HL-60 (cell line): ENCODE measurements at regions not wholly inside any gene's neighbourhood (a gene's known extent, or its start where the extent isn't known, plus 50 kb on each side); places are given as distances from the start of the nearest gene placed in this dataset.

Source experiments
- DNase-seq, 2 experiments: peaks; one replicate each; pipeline ENCODE4 v3.0.0-alpha.2; 2010 to 2020; ENCODE audit warnings: low read depth in 1 of 2, low spot score in 1 of 2
- H3K27ac ChIP-seq: fragments of 250-450 bp; sonication (Bioruptor Pico); replicated peaks from 2 replicates; pipeline ENCODE4 v1.5.1; 2020; ENCODE audit warnings: mild to moderate bottlenecking, moderate library complexity
- H3K27me3 ChIP-seq: fragments of 250-450 bp; sonication (Bioruptor Pico); 2 replicates; pipeline ENCODE4 v1.5.1; 2021; ENCODE audit warnings: mild to moderate bottlenecking, moderate library complexity; ENCODE audit not compliant: insufficient read depth, poor library complexity, severe bottlenecking
- H3K4me3 ChIP-seq: replicated peaks from 2 replicates; pipeline ENCODE4 v1.5.1; 2011; ENCODE audit warnings: mild to moderate bottlenecking, control low read depth, low read length; ENCODE audit not compliant: insufficient read depth
- CTCF ChIP-seq: IDR thresholded peaks from one replicate; pipeline ENCODE4 v1.5.1; 2011; ENCODE audit warnings: low read length, control low read depth, inconsistent platforms; ENCODE audit not compliant: insufficient read depth
- GABPA ChIP-seq: IDR thresholded peaks from 2 replicates; pipeline ENCODE4 v1.6.1; 2012; ENCODE audit warnings: low read depth
- POLR2AphosphoS5 ChIP-seq: IDR thresholded peaks from 2 replicates; pipeline ENCODE4 v1.6.1; 2012; ENCODE audit warnings: low read depth
- SPI1 ChIP-seq: IDR thresholded peaks from 2 replicates; pipeline ENCODE4 v1.6.1; 2012; ENCODE audit warnings: low read depth, mild to moderate bottlenecking, borderline replicate concordance
- TF ChIP-seq, protein P1 (sequence below): IDR thresholded peaks from 2 replicates; pipeline ENCODE4 v1.6.1; 2012; ENCODE audit warnings: low read depth; ENCODE audit not compliant: insufficient replicate concordance

DNA sequence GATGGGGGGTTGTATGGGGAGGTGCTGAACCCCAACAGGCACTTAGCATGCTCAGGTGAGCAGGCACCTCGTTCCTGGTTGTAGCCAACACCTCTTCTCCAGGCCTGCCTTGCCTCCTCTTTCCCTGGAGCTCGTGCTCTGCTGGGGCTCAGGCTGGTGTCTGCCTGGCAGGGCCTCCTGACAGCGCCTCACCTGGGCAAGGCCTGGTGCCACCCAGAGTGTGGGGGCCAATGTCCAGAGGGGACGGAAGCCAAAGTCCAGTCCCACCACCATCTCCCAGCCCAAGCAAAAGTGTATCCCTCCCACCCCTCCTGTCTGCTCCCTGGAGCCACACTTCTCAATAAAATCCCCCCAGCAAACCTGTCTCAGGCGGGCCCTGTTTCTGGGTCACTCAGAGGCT, 304.2 kb upstream of the TNRC6C start:
- no peak overlapping the region for H3K27ac ChIP-seq
- no peak for DNase-seq

GRCh38 chr17:77654850-77655249, 303.7 kb upstream of the TNRC6C start:
- no peak for DNase-seq
- Histone ChIP-seq H3K27me3 (no peaks in the 10 kb centered on the region), H3K4me3 (no peak overlapping the region), H3K27ac (no peak overlapping the region)
- TF ChIP-seq SPI1: no peak
- TF ChIP-seq, protein P1, sequence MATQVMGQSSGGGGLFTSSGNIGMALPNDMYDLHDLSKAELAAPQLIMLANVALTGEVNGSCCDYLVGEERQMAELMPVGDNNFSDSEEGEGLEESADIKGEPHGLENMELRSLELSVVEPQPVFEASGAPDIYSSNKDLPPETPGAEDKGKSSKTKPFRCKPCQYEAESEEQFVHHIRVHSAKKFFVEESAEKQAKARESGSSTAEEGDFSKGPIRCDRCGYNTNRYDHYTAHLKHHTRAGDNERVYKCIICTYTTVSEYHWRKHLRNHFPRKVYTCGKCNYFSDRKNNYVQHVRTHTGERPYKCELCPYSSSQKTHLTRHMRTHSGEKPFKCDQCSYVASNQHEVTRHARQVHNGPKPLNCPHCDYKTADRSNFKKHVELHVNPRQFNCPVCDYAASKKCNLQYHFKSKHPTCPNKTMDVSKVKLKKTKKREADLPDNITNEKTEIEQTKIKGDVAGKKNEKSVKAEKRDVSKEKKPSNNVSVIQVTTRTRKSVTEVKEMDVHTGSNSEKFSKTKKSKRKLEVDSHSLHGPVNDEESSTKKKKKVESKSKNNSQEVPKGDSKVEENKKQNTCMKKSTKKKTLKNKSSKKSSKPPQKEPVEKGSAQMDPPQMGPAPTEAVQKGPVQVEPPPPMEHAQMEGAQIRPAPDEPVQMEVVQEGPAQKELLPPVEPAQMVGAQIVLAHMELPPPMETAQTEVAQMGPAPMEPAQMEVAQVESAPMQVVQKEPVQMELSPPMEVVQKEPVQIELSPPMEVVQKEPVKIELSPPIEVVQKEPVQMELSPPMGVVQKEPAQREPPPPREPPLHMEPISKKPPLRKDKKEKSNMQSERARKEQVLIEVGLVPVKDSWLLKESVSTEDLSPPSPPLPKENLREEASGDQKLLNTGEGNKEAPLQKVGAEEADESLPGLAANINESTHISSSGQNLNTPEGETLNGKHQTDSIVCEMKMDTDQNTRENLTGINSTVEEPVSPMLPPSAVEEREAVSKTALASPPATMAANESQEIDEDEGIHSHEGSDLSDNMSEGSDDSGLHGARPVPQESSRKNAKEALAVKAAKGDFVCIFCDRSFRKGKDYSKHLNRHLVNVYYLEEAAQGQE: no peak

More for the DNA sequence above, 304.2 kb upstream of the TNRC6C start:
- Histone ChIP-seq H3K27me3 (no peaks in the 10 kb centered on the region), H3K4me3 (no peak overlapping the region)
- no peak for TF ChIP-seq CTCF
- TF ChIP-seq SPI1: no peak
- TF ChIP-seq, protein P1: no peak
- TF ChIP-seq POLR2AphosphoS5: no peak
- TF ChIP-seq GABPA: no peak

DNA sequence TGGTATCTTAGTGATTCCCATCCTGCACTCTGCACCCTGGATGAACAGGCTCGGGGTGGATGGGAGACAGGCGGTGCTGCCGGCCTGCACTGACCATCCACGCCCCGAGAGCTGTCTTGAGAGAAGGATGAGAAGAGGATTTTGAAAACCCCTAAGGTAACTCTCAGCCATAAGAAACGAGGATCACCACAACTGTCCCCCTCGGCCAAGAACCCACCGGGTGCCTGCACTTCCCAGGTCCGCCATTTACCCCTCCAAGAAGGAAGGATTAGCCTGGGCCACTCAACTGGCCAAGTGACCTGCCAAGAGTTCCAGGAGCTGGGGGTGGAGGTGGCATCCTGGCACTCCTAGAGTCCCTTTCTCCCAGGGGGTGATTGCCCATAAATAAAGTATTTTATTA, 302.4 kb upstream of the TNRC6C start:
- Histone ChIP-seq H3K27ac (no peak overlapping the region), H3K4me3 (no peak overlapping the region), H3K27me3 (no peaks in the 10 kb centered on the region)
- TF ChIP-seq SPI1 (no peak), CTCF (no peak), GABPA (no peak), POLR2AphosphoS5 (no peak)
- TF ChIP-seq, protein P1: no peak
- DNase-seq: no peak

DNA sequence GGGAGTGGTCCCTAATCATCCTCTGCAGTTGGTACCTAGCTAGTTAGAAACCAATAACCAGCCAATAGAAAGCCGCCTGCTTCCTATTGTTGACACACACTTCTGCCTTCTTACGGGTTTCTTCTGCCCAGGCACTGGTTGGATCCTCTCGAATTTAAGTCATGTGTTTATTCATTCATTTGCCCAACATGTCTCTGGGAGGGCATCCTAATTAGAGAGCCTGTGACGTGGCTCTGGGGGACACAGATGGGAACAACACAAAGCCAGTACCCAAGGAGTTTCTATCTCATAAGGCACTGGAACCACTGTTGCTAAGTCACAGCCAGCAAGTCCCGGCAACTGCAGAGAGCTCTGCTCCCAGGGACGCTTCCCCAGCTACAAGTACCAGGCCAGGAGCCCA, 300.7 kb upstream of the TNRC6C start:
- Histone ChIP-seq H3K4me3 (no peak overlapping the region), H3K27me3 (no peaks in the 10 kb centered on the region), H3K27ac (no peak overlapping the region)
- TF ChIP-seq POLR2AphosphoS5 (no peak), SPI1 (no peak), CTCF (no peak), GABPA (no peak)
- TF ChIP-seq, protein P1: no peak
- no peak for DNase-seq
